ENCODE measurements at regions not wholly inside any gene's neighbourhood (a gene's known extent, or its start where the extent isn't known, plus 50 kb on each side); places are given as distances from the start of the nearest gene placed in this dataset.

GRCh38 chr3:106759731-106760130, 617.5 kb upstream of the CCDC54 start:
- Histone ChIP-seq H3K4me1 (ENCODE audit: control insufficient read depth, insufficient read depth, low read length) (no peaks in the 10 kb centered on the region), H3K27me3 (ENCODE audit: control insufficient read depth, insufficient read depth, low read length, poor library complexity, severe bottlenecking) (no peaks in the 10 kb centered on the region), H3K36me3 (ENCODE audit: control insufficient read depth, insufficient read depth, low read length) (no peaks in the 10 kb centered on the region), H3K27ac (ENCODE audit: low read depth, low read length) (no peak overlapping the region), H3K9ac (ENCODE audit: extremely low read depth, low read length, poor library complexity, severe bottlenecking) (no peak overlapping the region), H3K9me3 (ENCODE audit: control insufficient read depth, low read length) (peaks cover 16% of the 10 kb centered on the region), H3K4me3 (ENCODE audit: low read length) (no peak overlapping the region)
- Mint-ChIP-seq H3K9me3 (peaks cover 10% of the 10 kb centered on the region), H3K27me3 (ENCODE audit: insufficient read depth) (no peaks in the 10 kb centered on the region), H3K4me3 (no peak overlapping the region), H3K36me3 (ENCODE audit: low read depth) (no peaks in the 10 kb centered on the region), H3K27ac (no peak overlapping the region), H3K4me1 (no peaks in the 10 kb centered on the region)
- WGBS, 2 experiments (ENCODE audit: insufficient coverage in 1 of 2, insufficient read length in 1 of 2): no CpG with 5 or more reads among the region's 1 CpG
- TF ChIP-seq, protein P1, sequence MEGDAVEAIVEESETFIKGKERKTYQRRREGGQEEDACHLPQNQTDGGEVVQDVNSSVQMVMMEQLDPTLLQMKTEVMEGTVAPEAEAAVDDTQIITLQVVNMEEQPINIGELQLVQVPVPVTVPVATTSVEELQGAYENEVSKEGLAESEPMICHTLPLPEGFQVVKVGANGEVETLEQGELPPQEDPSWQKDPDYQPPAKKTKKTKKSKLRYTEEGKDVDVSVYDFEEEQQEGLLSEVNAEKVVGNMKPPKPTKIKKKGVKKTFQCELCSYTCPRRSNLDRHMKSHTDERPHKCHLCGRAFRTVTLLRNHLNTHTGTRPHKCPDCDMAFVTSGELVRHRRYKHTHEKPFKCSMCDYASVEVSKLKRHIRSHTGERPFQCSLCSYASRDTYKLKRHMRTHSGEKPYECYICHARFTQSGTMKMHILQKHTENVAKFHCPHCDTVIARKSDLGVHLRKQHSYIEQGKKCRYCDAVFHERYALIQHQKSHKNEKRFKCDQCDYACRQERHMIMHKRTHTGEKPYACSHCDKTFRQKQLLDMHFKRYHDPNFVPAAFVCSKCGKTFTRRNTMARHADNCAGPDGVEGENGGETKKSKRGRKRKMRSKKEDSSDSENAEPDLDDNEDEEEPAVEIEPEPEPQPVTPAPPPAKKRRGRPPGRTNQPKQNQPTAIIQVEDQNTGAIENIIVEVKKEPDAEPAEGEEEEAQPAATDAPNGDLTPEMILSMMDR (conservative IDR thresholded peaks at IDR 0.05): no peak
- DNase-seq: no peak

- no peaks in the 10 kb centered on the region for H3K27me3 Mint-ChIP-seq (ENCODE audit: insufficient read depth)
- Histone ChIP-seq H3K9me3 (ENCODE audit: control insufficient read depth, low read length) (peaks cover 5% of the 10 kb centered on the region), H3K27ac (ENCODE audit: low read depth, low read length) (no peak overlapping the region), H3K27me3 (ENCODE audit: control insufficient read depth, insufficient read depth, low read length, poor library complexity, severe bottlenecking) (no peaks in the 10 kb centered on the region), H3K4me3 (ENCODE audit: low read length) (no peak overlapping the region), H3K4me1 (ENCODE audit: control insufficient read depth, insufficient read depth, low read length) (no peaks in the 10 kb centered on the region), H3K9ac (ENCODE audit: extremely low read depth, low read length, poor library complexity, severe bottlenecking) (no peak overlapping the region), H3K36me3 (ENCODE audit: control insufficient read depth, insufficient read depth, low read length) (no peaks in the 10 kb centered on the region)
- DNase-seq: no peak
- WGBS, 2 experiments (ENCODE audit: insufficient coverage in 1 of 2, insufficient read length in 1 of 2): 94 to 100% methylated on average over 2 to 7 of the region's 7 CpGs
- no peaks in the 10 kb centered on the region for H3K36me3 Mint-ChIP-seq (ENCODE audit: low read depth)
- no peak overlapping the region for H3K4me3 Mint-ChIP-seq
- TF ChIP-seq, protein P1 (conservative IDR thresholded peaks at IDR 0.05): no peak
- H3K4me1 Mint-ChIP-seq: no peaks in the 10 kb centered on the region
- no peak overlapping the region for H3K27ac Mint-ChIP-seq
- H3K9me3 Mint-ChIP-seq: peaks cover 8% of the 10 kb centered on the region
Measured at GRCh38 chr3:106765342-106765741, 611.9 kb upstream of the CCDC54 start.

DNA sequence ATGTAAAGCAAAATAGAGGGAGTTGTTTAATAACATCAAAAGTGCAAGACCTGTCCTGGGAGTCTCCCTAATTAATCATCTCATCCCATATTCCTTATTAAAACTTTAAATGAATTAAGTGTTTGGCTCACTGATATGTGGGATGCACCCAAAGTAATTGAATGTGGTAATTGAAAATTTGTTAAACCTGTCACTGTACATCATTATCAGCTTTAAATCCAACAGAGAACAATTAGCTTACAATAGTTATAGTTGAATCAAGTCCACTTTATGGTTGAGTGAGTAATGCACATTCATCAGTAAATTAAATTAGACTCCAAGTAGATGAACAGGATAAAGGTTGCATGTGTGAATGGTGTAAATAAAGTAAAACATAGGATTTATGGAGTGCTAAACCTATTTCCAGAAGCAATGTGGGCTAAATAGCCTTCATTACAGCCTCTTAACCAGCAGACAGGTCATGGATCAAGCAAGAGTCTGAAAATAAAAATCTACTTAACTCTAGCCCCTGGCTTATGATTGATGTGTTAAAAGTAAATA, 608.2 kb upstream of the CCDC54 start:
- Histone ChIP-seq H3K4me1 (ENCODE audit: control insufficient read depth, insufficient read depth, low read length) (no peaks in the 10 kb centered on the region), H3K4me3 (ENCODE audit: low read length) (no peak overlapping the region), H3K27me3 (ENCODE audit: control insufficient read depth, insufficient read depth, low read length, poor library complexity, severe bottlenecking) (no peaks in the 10 kb centered on the region), H3K9ac (ENCODE audit: extremely low read depth, low read length, poor library complexity, severe bottlenecking) (no peak overlapping the region), H3K9me3 (ENCODE audit: control insufficient read depth, low read length) (peaks cover 5% of the 10 kb centered on the region), H3K27ac (ENCODE audit: low read depth, low read length) (no peak overlapping the region), H3K36me3 (ENCODE audit: control insufficient read depth, insufficient read depth, low read length) (no peaks in the 10 kb centered on the region)
- Mint-ChIP-seq H3K9me3 (peaks cover 8% of the 10 kb centered on the region), H3K4me1 (no peaks in the 10 kb centered on the region), H3K4me3 (no peak overlapping the region), H3K36me3 (ENCODE audit: low read depth) (no peaks in the 10 kb centered on the region), H3K27ac (no peak overlapping the region), H3K27me3 (ENCODE audit: insufficient read depth) (no peaks in the 10 kb centered on the region)
- TF ChIP-seq, protein P1 (conservative IDR thresholded peaks at IDR 0.05): no peak
- no peak for DNase-seq

All from endodermal cell (in vitro differentiated cells).